Keratinocyte (primary cell): ENCODE measurements at regions not wholly inside any gene's neighbourhood (a gene's known extent, or its start where the extent isn't known, plus 50 kb on each side); places are given as distances from the start of the nearest gene placed in this dataset.

Experiments
- DNase-seq: peaks from one replicate; pipeline ENCODE4 v3.0.0-alpha.2; 2011; ENCODE audit warnings: low read depth, missing footprints, low spot score
- FAIRE-seq: peaks from 2 replicates; lab custom pipeline; 2011; peaks lifted over from hg19 to GRCh38; lab: Jason Lieb, UNC
- H2AFZ ChIP-seq: 2 replicates; pipeline ENCODE4 v1.6.0; 2012; ENCODE audit warnings: low read length, control low read depth, inconsistent platforms; ENCODE audit not compliant: control insufficient read depth
- H3K27ac ChIP-seq: 2 replicates; pipeline ENCODE4 v1.5.1; 2011; ENCODE audit warnings: low read length; ENCODE audit not compliant: control insufficient read depth, insufficient read depth
- H3K27me3 ChIP-seq: 3 replicates; pipeline ENCODE4 v1.6.0; 2011; ENCODE audit warnings: low read length; ENCODE audit not compliant: control insufficient read depth, insufficient read depth; ENCODE audit errors: extremely low read depth
- H3K36me3 ChIP-seq, 2 experiments: 2 replicates in 1 of 2; 3 replicates in 1 of 2; pipeline ENCODE4 v1.5.1; 2011; ENCODE audit warnings: low read length in 2 of 2, mild to moderate bottlenecking in 1 of 2; ENCODE audit not compliant: control insufficient read depth in 2 of 2, insufficient read depth in 2 of 2; ENCODE audit errors: extremely low read depth in 1 of 2
- H3K4me1 ChIP-seq: 3 replicates; pipeline ENCODE4 v1.5.1; 2011; ENCODE audit warnings: low read length; ENCODE audit not compliant: control insufficient read depth, insufficient read depth; ENCODE audit errors: extremely low read depth
- H3K4me2 ChIP-seq: 3 replicates; pipeline ENCODE4 v1.6.0; 2011; ENCODE audit warnings: low read depth, low read length; ENCODE audit not compliant: control insufficient read depth, insufficient read depth; ENCODE audit errors: extremely low read depth
- H3K4me3 ChIP-seq, 3 experiments: fragments of 200-600 bp in 1 of 3; sonication (generic) in 1 of 3; 2 replicates in 2 of 3; 3 replicates in 1 of 3; pipeline ENCODE4 v1.5.1; 2011 to 2016; ENCODE audit warnings: low read length in 3 of 3, mild to moderate bottlenecking in 3 of 3, control low read depth in 2 of 3, inconsistent platforms in 1 of 3, low read depth in 1 of 3, mixed read lengths in 1 of 3, mixed run types in 1 of 3, moderate library complexity in 1 of 3; ENCODE audit not compliant: control insufficient read depth in 2 of 3, insufficient read depth in 2 of 3; ENCODE audit errors: extremely low read depth in 1 of 3
- H3K79me2 ChIP-seq: 2 replicates; pipeline ENCODE4 v1.6.0; 2012; ENCODE audit warnings: low read length; ENCODE audit not compliant: control insufficient read depth, insufficient read depth
- H3K9ac ChIP-seq: 3 replicates; pipeline ENCODE4 v1.6.0; 2011; ENCODE audit warnings: low read length; ENCODE audit not compliant: control insufficient read depth, insufficient read depth; ENCODE audit errors: extremely low read depth
- H3K9me1 ChIP-seq: 3 replicates; pipeline ENCODE4 v1.6.0; 2011; ENCODE audit warnings: low read length; ENCODE audit not compliant: control insufficient read depth, insufficient read depth; ENCODE audit errors: extremely low read depth
- H3K9me3 ChIP-seq: 2 replicates; pipeline ENCODE4 v1.5.1; 2012; ENCODE audit warnings: low read depth, low read length; ENCODE audit not compliant: control insufficient read depth
- H4K20me1 ChIP-seq: 3 replicates; pipeline ENCODE4 v1.6.0; 2011; ENCODE audit warnings: low read length; ENCODE audit not compliant: control insufficient read depth, insufficient read depth; ENCODE audit errors: extremely low read depth
- CTCF ChIP-seq, 3 experiments: IDR thresholded peaks in 1 of 3; conservative IDR thresholded peaks in 1 of 3; optimal IDR thresholded peaks in 1 of 3; 2 replicates in 2 of 3; 3 replicates in 1 of 3; pipeline versions ENCODE3 to v1.5.1; 2011; ENCODE audit warnings: low read length in 3 of 3, mild to moderate bottlenecking in 3 of 3, moderate library complexity in 2 of 3, control low read depth in 1 of 3, inconsistent platforms in 1 of 3; ENCODE audit not compliant: insufficient read depth in 2 of 3; ENCODE audit errors: extremely low read depth in 1 of 3
- EZH2 ChIP-seq: IDR thresholded peaks from one replicate; pipeline ENCODE4 v1.6.1; 2012; ENCODE audit warnings: inconsistent platforms, mild to moderate bottlenecking, low read length, moderate library complexity
- dilution Hi-C: fragments of 300-500 bp; cut with MboI; formaldehyde crosslinking; loops from one replicate; pipeline ENCODE4 v1.7.0; 2020; ENCODE audit warnings: low sequenced_read_pairs; ENCODE audit not compliant: extremely low pct_ligation_motif_present

- no peak overlapping the region for H3K4me2 ChIP-seq
- H3K27me3 ChIP-seq = no peaks in the 10 kb centered on the region
- DNase-seq (no peak), FAIRE-seq (no peak)
- H3K79me2 ChIP-seq = no peaks in the 10 kb centered on the region
- H3K4me1 ChIP-seq = no peaks in the 10 kb centered on the region
- no peak overlapping the region for H3K4me3 ChIP-seq
- no peak overlapping the region for H2AFZ ChIP-seq
- no peaks in the 10 kb centered on the region for H3K36me3 ChIP-seq
- no peaks in the 10 kb centered on the region for H3K9me3 ChIP-seq
- dilution Hi-C loops = no loop called here
- no peak for TF ChIP-seq EZH2
- TF ChIP-seq CTCF (optimal IDR thresholded peaks at IDR 0.05 in 1 of 3, IDR thresholded peaks at IDR 0.05 in 1 of 3, conservative IDR thresholded peaks at IDR 0.05 in 1 of 3; ENCODE audit: extremely low read depth in 1 of 3, insufficient read depth in 2 of 3, low read length in 3 of 3) = no peak
- no peak overlapping the region for H3K9ac ChIP-seq
- no peaks in the 10 kb centered on the region for H3K9me1 ChIP-seq
- no peaks in the 10 kb centered on the region for H4K20me1 ChIP-seq
- H3K27ac ChIP-seq = no peak overlapping the region
Observed at GRCh38 chr1:188089461-188089860, 1260.7 kb downstream of the PLA2G4A start.

DNA sequence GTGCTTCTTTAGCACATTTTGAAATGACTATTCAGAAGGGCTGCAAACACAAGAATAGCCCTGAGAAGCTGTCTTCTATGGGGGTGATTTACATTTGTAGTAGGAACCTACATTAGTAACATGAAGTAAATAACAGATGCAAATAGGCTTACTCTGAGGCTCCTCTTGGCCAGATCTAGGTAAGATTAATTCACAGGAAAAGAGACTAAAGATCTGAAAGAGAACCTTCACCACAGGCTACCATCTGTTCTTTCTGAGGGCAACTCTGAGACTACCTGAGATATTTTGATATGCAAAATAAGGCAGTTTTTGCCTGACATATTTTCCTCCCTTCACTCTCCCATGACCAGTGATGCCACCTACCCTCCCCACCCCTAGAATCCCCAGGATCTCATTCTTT is 1267.8 kb downstream of the PLA2G4A start:
- no peak overlapping the region for H3K9ac ChIP-seq
- H3K27me3 ChIP-seq = no peaks in the 10 kb centered on the region
- dilution Hi-C loops = no loop called here
- H3K4me3 ChIP-seq = no peak overlapping the region
- no peaks in the 10 kb centered on the region for H3K79me2 ChIP-seq
- no peaks in the 10 kb centered on the region for H3K9me1 ChIP-seq
- FAIRE-seq = no peak
- no peaks in the 10 kb centered on the region for H3K9me3 ChIP-seq
- H3K4me2 ChIP-seq = no peak overlapping the region
- TF ChIP-seq CTCF (optimal IDR thresholded peaks at IDR 0.05 in 1 of 3, IDR thresholded peaks at IDR 0.05 in 1 of 3, conservative IDR thresholded peaks at IDR 0.05 in 1 of 3; ENCODE audit: extremely low read depth in 1 of 3, insufficient read depth in 2 of 3, low read length in 3 of 3) (no peak), EZH2 (no peak)
- H3K36me3 ChIP-seq = no peaks in the 10 kb centered on the region
- DNase-seq = no peak
- no peaks in the 10 kb centered on the region for H3K4me1 ChIP-seq
- H3K27ac ChIP-seq = no peak overlapping the region
- no peak overlapping the region for H2AFZ ChIP-seq
- H4K20me1 ChIP-seq = no peaks in the 10 kb centered on the region
